Right lobe of liver (tissue), 6 donors: ENCODE measurements at regions not wholly inside any gene's neighbourhood (a gene's known extent, or its start where the extent isn't known, plus 50 kb on each side); places are given as distances from the start of the nearest gene placed in this dataset.

ENCODE experiments used
- ATAC-seq, 4 donors: fragments of 200-7000 bp; cut with Tn5 transposase; one replicate each; pipeline ENCODE4 v1.9.1; 2020; ENCODE audit warnings: mild to moderate bottlenecking in 4 of 4, moderate library complexity in 4 of 4
- DNase-seq, 3 donors: peaks; one replicate each; pipeline ENCODE4 v3.0.0-alpha.2; 2020
- H3K27ac ChIP-seq, 3 donors: fragments of 200-600 bp; one replicate each; pipeline ENCODE4 v1.8.0; 2022
- H3K27me3 ChIP-seq, 2 donors: fragments of 200-600 bp; one replicate each; pipeline ENCODE4 v1.8.0; 2022
- H3K36me3 ChIP-seq, 4 donors: fragments of 200-600 bp; sonication (generic) in 1 of 4; one replicate each; pipeline versions ENCODE4 v1.5.1 to v1.8.0; 2017 to 2022; ENCODE audit warnings: control low read depth in 1 of 4
- H3K4me1 ChIP-seq, 4 donors: fragments of 200-600 bp; sonication (generic) in 1 of 4; one replicate each; pipeline versions ENCODE4 v1.5.1 to v1.8.0; 2017 to 2022; ENCODE audit warnings: control low read depth in 1 of 4
- H3K4me3 ChIP-seq, 3 donors: fragments of 200-600 bp; one replicate each; pipeline ENCODE4 v1.8.0; 2022
- H3K9me3 ChIP-seq, 4 donors: fragments of 200-600 bp; sonication (generic) in 1 of 4; one replicate each; pipeline versions ENCODE4 v1.5.1 to v1.8.0; 2017 to 2022; ENCODE audit warnings: control low read depth in 1 of 4
- CTCF ChIP-seq, 4 donors: fragments of 200-600 bp in 3 of 4; fragments of 450-650 bp in 1 of 4; IDR thresholded peaks; one replicate each; pipeline versions ENCODE4 v1.5.1 to v1.8.0; 2016 to 2022; ENCODE audit warnings: antibody characterized with exemption in 4 of 4, mild to moderate bottlenecking in 2 of 4
- POLR2A ChIP-seq: fragments of 450-650 bp; IDR thresholded peaks from one replicate; pipeline ENCODE4 v1.6.1; 2017; ENCODE audit warnings: antibody characterized with exemption, mild to moderate bottlenecking
- WGBS: methylation state at CpG from one replicate; pipeline ENCODE4 v1.1.6; 2018; ENCODE audit warnings: low coverage, low lambda C conversion rate; ENCODE audit not compliant: insufficient coverage; ENCODE audit errors: missing lambda C conversion rate; 5-methylcytosine and 5-hydroxymethylcytosine counted together
- intact Hi-C, 2 donors: fragments of 100-400 bp; cut with DNase I; formaldehyde crosslinking; loops; one replicate each; pipeline versions ENCODE4 v1.11.2 to v1.14.1; 2022
- donor health status: DM: no; HTN: yes; CAD: no.
- donor health status: DM: no; HTN: no; CAD: no.
- donor health status: DM: no; HTN: no; CAD: no.
- donor health status: DM: no; HTN: yes; CAD: no.
- donor health status: DM: no; HTN: yes; CAD: no.

DNA sequence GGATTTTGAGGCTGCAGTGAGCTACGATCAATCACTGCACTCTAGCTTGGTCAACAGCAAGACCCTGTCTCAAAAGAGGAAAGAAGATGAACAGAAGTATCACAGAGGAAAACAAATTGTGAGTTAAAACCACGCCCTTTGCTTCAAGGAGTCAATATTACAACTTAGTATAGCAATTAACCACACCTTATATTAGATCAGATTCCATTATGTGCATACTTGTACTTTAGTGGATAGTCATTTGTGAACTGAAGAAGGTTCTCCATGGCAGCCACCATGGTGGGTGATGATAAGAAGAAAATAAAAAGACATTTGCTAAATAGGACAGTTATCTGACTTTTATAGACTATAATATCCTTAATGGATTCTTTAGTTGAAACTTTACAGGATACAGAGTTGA lies 72.3 kb upstream of the EFEMP1 start:
- no peaks in the 10 kb centered on the region for H3K36me3 ChIP-seq
- H3K4me1 ChIP-seq: no peaks in the 10 kb centered on the region
- H3K27ac ChIP-seq: no peak overlapping the region
- no peaks in the 10 kb centered on the region for H3K27me3 ChIP-seq
- no peak overlapping the region for H3K4me3 ChIP-seq
- TF ChIP-seq CTCF (IDR thresholded peaks at IDR 0.05) (no peak), POLR2A (no peak)
- 54% methylated on average over 2 of the region's 2 CpGs for WGBS
- intact Hi-C loops: no loop called here
- H3K9me3 ChIP-seq: no peaks in the 10 kb centered on the region
- no peak for DNase-seq
- no peak for ATAC-seq

- DNase-seq (no peak), ATAC-seq (no peak)
- no peak overlapping the region for H3K4me3 ChIP-seq
- intact Hi-C loops: no loop called here
- no peaks in the 10 kb centered on the region for H3K36me3 ChIP-seq
- TF ChIP-seq POLR2A (no peak), CTCF (IDR thresholded peaks at IDR 0.05) (no peak)
- H3K27ac ChIP-seq: no peak overlapping the region
- no peaks in the 10 kb centered on the region for H3K4me1 ChIP-seq
- no peaks in the 10 kb centered on the region for H3K27me3 ChIP-seq
- H3K9me3 ChIP-seq: no peaks in the 10 kb centered on the region
These were observed 75.6 kb upstream of the EFEMP1 start for GRCh38 chr2:55999231-55999630.

- no peak for TF ChIP-seq CTCF (IDR thresholded peaks at IDR 0.05)
- no peaks in the 10 kb centered on the region for H3K27me3 ChIP-seq
- no peak for DNase-seq
- no peak for ATAC-seq
- no peaks in the 10 kb centered on the region for H3K4me1 ChIP-seq
- H3K9me3 ChIP-seq: no peaks in the 10 kb centered on the region
- H3K4me3 ChIP-seq: no peak overlapping the region
- 44% methylated on average over 2 of the region's 2 CpGs for WGBS
- intact Hi-C loops: no loop called here
- H3K27ac ChIP-seq: no peak overlapping the region
- no peaks in the 10 kb centered on the region for H3K36me3 ChIP-seq
These were observed 76.2 kb upstream of the EFEMP1 start for GRCh38 chr2:55999790-56000189.

GRCh38 chr2:56001947-56002346 lies 78.4 kb upstream of the EFEMP1 start:
- 48% methylated on average over 1 of the region's 1 CpG for WGBS
- Histone ChIP-seq H3K4me1 (no peaks in the 10 kb centered on the region), H3K4me3 (no peak overlapping the region), H3K27ac (no peak overlapping the region), H3K9me3 (no peaks in the 10 kb centered on the region), H3K36me3 (no peaks in the 10 kb centered on the region), H3K27me3 (no peaks in the 10 kb centered on the region)
- DNase-seq (no peak), ATAC-seq (no peak)
- TF ChIP-seq CTCF (IDR thresholded peaks at IDR 0.05): no peak
- no peak for TF ChIP-seq POLR2A
- intact Hi-C loops: no loop called here

DNA sequence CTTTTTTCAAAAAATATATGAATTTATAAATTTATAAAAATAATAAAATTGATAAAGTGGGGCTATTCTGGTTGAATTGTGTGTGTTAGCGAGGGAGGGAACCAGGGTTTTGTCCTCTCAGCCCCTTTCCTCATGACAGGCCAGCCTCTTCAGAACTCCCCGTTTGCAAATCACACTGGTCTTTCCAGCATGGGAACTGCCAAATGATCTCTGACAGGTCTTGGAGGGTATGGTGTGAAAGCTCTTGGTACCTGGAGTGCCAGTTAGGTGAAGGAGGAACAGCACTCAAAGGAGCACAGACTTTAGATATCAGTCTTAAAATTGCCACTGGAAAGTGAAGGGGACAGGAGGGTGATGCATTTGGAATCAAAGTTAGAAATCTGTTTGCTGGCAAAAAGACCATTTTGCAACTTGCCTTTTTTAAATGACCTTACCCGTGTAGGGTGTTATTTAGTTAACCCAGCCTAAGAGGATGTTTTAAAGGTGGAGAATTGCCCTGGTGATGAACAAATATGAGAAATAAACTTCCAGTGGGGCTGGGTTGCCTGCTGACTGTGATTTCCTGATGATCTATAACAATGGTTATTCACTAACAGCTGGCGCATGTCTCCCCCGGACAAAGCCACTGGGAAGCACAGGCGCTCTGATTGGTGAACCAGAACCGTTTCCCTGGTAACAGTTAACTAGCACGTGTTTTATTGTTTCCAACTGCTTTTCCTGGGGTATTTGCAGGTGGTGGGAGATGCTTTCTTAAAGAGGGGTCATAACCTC lies 85.3 kb upstream of the EFEMP1 start:
- no peak for DNase-seq

More for the DNA sequence above, 85.3 kb upstream of the EFEMP1 start:
- H3K27ac ChIP-seq: no peak overlapping the region
- WGBS: 24% methylated on average over 8 of the region's 8 CpGs
- no peaks in the 10 kb centered on the region for H3K9me3 ChIP-seq
- H3K36me3 ChIP-seq: no peaks in the 10 kb centered on the region
- H3K27me3 ChIP-seq: no peaks in the 10 kb centered on the region
- no peaks in the 10 kb centered on the region for H3K4me1 ChIP-seq
- intact Hi-C loops: no loop called here
- no peak overlapping the region for H3K4me3 ChIP-seq
- TF ChIP-seq CTCF (IDR thresholded peaks at IDR 0.05) (no peak), POLR2A (no peak)
- peak in 1 of 4 donors; percentile 47 for ATAC-seq
